B cell (primary cell): ENCODE measurements at regions not wholly inside any gene's neighbourhood (a gene's known extent, or its start where the extent isn't known, plus 50 kb on each side); places are given as distances from the start of the nearest gene placed in this dataset.

Experiments used
- EZH2 ChIP-seq: IDR thresholded peaks from 2 replicates; pipeline ENCODE4 v1.6.1; 2012; ENCODE audit warnings: borderline replicate concordance, low read depth, mild to moderate bottlenecking, moderate library complexity, low read length; ENCODE audit not compliant: insufficient read depth, poor library complexity, severe bottlenecking
- TF ChIP-seq, protein P1 (sequence below): fragments of 200-600 bp; IDR thresholded peaks from one replicate; pipeline ENCODE4 v1.8.0; 2022; ENCODE audit warnings: antibody characterized with exemption, mild to moderate bottlenecking

DNA sequence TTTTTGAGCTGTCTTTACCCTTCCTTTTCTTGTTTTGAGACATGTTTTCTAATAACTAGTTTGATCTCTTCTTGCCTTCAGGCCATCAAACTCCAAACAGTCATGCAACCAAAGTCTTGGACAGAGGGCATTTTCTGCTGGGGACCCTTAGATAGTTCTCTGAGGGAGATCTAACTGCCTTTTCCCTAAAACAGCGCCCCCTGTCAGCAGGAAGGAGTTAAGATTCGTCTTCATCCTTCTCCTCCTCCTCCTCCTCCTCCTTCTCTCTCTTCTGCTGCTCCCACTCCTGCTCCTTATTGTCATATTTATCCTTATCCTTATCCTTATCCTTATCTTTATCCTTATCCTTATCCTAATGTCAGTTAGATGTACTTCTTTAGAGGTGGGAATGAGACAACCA, 417.2 kb downstream of the TRAM1L1 start:
- no peak for TF ChIP-seq EZH2
- TF ChIP-seq, protein P1, sequence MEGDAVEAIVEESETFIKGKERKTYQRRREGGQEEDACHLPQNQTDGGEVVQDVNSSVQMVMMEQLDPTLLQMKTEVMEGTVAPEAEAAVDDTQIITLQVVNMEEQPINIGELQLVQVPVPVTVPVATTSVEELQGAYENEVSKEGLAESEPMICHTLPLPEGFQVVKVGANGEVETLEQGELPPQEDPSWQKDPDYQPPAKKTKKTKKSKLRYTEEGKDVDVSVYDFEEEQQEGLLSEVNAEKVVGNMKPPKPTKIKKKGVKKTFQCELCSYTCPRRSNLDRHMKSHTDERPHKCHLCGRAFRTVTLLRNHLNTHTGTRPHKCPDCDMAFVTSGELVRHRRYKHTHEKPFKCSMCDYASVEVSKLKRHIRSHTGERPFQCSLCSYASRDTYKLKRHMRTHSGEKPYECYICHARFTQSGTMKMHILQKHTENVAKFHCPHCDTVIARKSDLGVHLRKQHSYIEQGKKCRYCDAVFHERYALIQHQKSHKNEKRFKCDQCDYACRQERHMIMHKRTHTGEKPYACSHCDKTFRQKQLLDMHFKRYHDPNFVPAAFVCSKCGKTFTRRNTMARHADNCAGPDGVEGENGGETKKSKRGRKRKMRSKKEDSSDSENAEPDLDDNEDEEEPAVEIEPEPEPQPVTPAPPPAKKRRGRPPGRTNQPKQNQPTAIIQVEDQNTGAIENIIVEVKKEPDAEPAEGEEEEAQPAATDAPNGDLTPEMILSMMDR: no peak
